ENCODE measurements at regions not wholly inside any gene's neighbourhood (a gene's known extent, or its start where the extent isn't known, plus 50 kb on each side); places are given as distances from the start of the nearest gene placed in this dataset.

GRCh38 chr1:5709461-5709975 is 282.7 kb downstream of the NPHP4 start:
- no peak for TF ChIP-seq CTCF (conservative IDR thresholded peaks at IDR 0.05; ENCODE audit: low read depth, low read length)
- TF ChIP-seq EZH2phosphoT487 (IDR thresholded peaks at IDR 0.05; ENCODE audit: borderline replicate concordance, low read length): no peak
